Gastrocnemius medialis (tissue), 4 donors: ENCODE measurements at regions not wholly inside any gene's neighbourhood (a gene's known extent, or its start where the extent isn't known, plus 50 kb on each side); places are given as distances from the start of the nearest gene placed in this dataset.

ENCODE experiments used
- ATAC-seq, 2 donors: fragments of 150-250 bp; one replicate each; pipeline ENCODE4 v1.9.1; 2016
- DNase-seq, 2 donors: peaks; one replicate each; pipeline ENCODE4 v3.0.0-alpha.2; 2019
- H3K27ac ChIP-seq, 4 donors: fragments of 200-600 bp; sonication (generic); 1 replicate in 1 of 4; 2 replicates in 3 of 4; pipeline ENCODE4 v1.5.1; 2016 to 2018; ENCODE audit warnings: mild to moderate bottlenecking in 2 of 4, moderate library complexity in 1 of 4
- H3K27me3 ChIP-seq, 3 donors: fragments of 200-600 bp; sonication (generic) in 2 of 3; 1 replicate in 1 of 3; 2 replicates in 2 of 3; pipeline versions ENCODE4 v1.5.1 to v1.6.0; 2016 to 2019; ENCODE audit warnings: mild to moderate bottlenecking in 1 of 3, moderate library complexity in 1 of 3
- H3K36me3 ChIP-seq, 2 donors: fragments of 200-600 bp; sonication (generic) in 1 of 2; one replicate each; pipeline ENCODE4 v1.5.1; 2017 to 2018
- H3K4me1 ChIP-seq, 2 donors: fragments of 200-600 bp; sonication (generic) in 1 of 2; one replicate each; pipeline ENCODE4 v1.5.1; 2016 to 2017; ENCODE audit warnings: mild to moderate bottlenecking in 2 of 2
- H3K4me3 ChIP-seq, 4 donors: fragments of 200-600 bp; sonication (generic) in 3 of 4; 1 replicate in 1 of 4; 2 replicates in 3 of 4; pipeline ENCODE4 v1.5.1; 2016 to 2019; ENCODE audit warnings: mild to moderate bottlenecking in 2 of 4
- H3K9me3 ChIP-seq, 3 donors: fragments of 200-600 bp; sonication (generic) in 2 of 3; 1 replicate in 1 of 3; 2 replicates in 2 of 3; pipeline ENCODE4 v1.5.1; 2016 to 2019
- CTCF ChIP-seq, 5 experiments: fragments of 450-650 bp in 3 of 5; fragments of 200-600 bp in 2 of 5; sonication (generic) in 2 of 5; IDR thresholded peaks in 4 of 5; conservative IDR thresholded peaks in 1 of 5; 1 replicate in 4 of 5; 2 replicates in 1 of 5; pipeline ENCODE4 v1.5.1; 2016 to 2019; ENCODE audit warnings: antibody characterized with exemption in 5 of 5, mild to moderate bottlenecking in 3 of 5, moderate library complexity in 3 of 5
- POLR2A ChIP-seq, 2 donors: fragments of 450-650 bp; IDR thresholded peaks; one replicate each; pipeline ENCODE4 v1.6.1; 2017; ENCODE audit warnings: antibody characterized with exemption in 2 of 2, mild to moderate bottlenecking in 2 of 2, moderate library complexity in 2 of 2
- in situ Hi-C, 4 donors: fragments of 200-750 bp; cut with MboI; loops; one replicate each; pipeline versions ENCODE4 v1.15.0 to v1.8.0; 2017; ENCODE audit warnings: low sequenced_read_pairs in 4 of 4
- intact Hi-C: fragments of 100-400 bp; cut with DNase I; formaldehyde crosslinking; loops from one replicate; pipeline ENCODE4 v1.15.1; 2023; ENCODE audit warnings: low total_unique reads

- DNase-seq (no peak), ATAC-seq (no peak)
- TF ChIP-seq POLR2A (IDR thresholded peaks at IDR 0.05) (no peak), CTCF (IDR thresholded peaks at IDR 0.05 in 4 of 5, conservative IDR thresholded peaks at IDR 0.05 in 1 of 5) (no peak)
- Histone ChIP-seq H3K4me3 (no peak overlapping the region), H3K27me3 (no peaks in the 10 kb centered on the region), H3K27ac (no peak overlapping the region), H3K4me1 (no peaks in the 10 kb centered on the region), H3K36me3 (no peaks in the 10 kb centered on the region), H3K9me3 (no peaks in the 10 kb centered on the region)
- intact Hi-C loops (no loop called here), in situ Hi-C loops (no loop called here)
Measured at GRCh38 chr1:14183329-14183728, 415.2 kb upstream of the KAZN start.

- H3K36me3 ChIP-seq = no peaks in the 10 kb centered on the region
- in situ Hi-C loops = no loop called here
- DNase-seq (no peak), ATAC-seq (no peak)
- H3K9me3 ChIP-seq = no peaks in the 10 kb centered on the region
- H3K27me3 ChIP-seq = no peaks in the 10 kb centered on the region
- H3K27ac ChIP-seq = no peak overlapping the region
- no peak overlapping the region for H3K4me3 ChIP-seq
- no peaks in the 10 kb centered on the region for H3K4me1 ChIP-seq
- no peak for TF ChIP-seq POLR2A (IDR thresholded peaks at IDR 0.05)
- no peak for TF ChIP-seq CTCF (IDR thresholded peaks at IDR 0.05 in 4 of 5, conservative IDR thresholded peaks at IDR 0.05 in 1 of 5)
- intact Hi-C loops = no loop called here
Measured at GRCh38 chr1:14184454-14184853, 414.0 kb upstream of the KAZN start.

DNA sequence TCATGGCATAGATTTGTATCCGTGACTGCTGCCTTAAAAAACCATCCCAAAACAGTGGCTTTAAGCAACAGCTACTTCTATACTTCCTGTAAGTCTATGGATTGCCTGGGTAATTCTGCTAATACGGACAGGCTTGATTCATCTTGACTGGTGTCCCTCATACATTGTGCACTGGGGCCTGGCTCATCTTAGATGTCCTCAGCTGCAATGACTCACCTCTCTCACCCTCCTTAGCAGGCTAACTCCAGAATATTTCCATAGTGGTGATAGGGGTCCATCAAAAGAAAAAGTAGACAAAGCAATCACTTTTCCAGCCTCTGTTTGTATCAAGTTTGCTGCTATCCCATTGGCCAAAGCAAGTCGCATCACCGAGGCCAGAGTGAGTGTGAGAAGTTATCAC lies 409.1 kb upstream of the KAZN start:
- Histone ChIP-seq H3K4me1 (no peaks in the 10 kb centered on the region), H3K27ac (no peak overlapping the region), H3K27me3 (no peaks in the 10 kb centered on the region), H3K36me3 (no peaks in the 10 kb centered on the region), H3K4me3 (no peak overlapping the region), H3K9me3 (no peaks in the 10 kb centered on the region)
- intact Hi-C loops = no loop called here
- in situ Hi-C loops = no loop called here
- no peak for ATAC-seq
- TF ChIP-seq CTCF (IDR thresholded peaks at IDR 0.05 in 4 of 5, conservative IDR thresholded peaks at IDR 0.05 in 1 of 5) (no peak), POLR2A (IDR thresholded peaks at IDR 0.05) (no peak)
- DNase-seq = no peak

DNA sequence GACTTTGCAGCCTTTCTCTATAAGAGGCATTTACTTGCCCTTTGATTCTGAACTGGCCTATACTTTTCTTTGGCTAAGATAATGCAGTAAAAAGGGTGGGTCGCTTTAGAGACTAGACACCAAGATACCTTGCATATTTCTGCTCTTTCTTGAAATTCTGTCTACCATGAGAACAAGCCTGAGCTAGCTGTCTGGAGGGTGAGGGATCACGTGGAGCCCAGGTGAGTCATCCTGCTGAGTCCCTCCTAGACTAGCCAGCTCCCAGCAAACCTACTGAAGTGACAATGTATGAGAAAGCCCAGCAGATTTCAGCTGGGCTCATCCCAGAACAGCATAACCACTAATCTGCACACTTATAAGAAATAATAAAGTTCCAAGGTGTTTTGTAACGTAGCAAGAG lies 408.0 kb upstream of the KAZN start:
- Histone ChIP-seq H3K9me3 (no peaks in the 10 kb centered on the region), H3K4me3 (no peak overlapping the region), H3K27me3 (no peaks in the 10 kb centered on the region), H3K36me3 (no peaks in the 10 kb centered on the region), H3K27ac (no peak overlapping the region), H3K4me1 (no peaks in the 10 kb centered on the region)
- intact Hi-C loops = no loop called here
- TF ChIP-seq CTCF (IDR thresholded peaks at IDR 0.05 in 4 of 5, conservative IDR thresholded peaks at IDR 0.05 in 1 of 5) (no peak), POLR2A (IDR thresholded peaks at IDR 0.05) (no peak)
- in situ Hi-C loops = no loop called here
- DNase-seq (no peak), ATAC-seq (no peak)

DNA sequence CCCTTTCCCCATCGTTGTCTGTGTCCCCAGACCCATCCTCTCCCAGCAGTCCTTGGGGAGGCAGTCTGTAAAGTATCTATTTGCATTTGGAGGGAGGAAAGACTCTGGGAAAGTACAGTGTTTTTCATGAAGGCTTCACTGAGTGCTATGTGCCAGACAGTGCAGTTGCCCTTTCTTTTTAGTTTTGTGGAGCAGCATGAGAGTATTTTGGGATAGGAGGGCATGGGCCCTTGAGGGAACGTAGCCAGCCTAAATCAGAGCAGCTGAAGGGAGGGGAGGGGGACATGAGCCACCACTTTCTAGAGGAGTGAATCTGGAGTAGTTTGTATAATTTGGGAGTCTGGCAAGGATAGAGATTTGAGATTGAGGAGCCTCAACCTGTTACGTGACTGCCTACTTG lies 404.0 kb upstream of the KAZN start:
- in situ Hi-C loops (no loop called here), intact Hi-C loops (no loop called here)
- TF ChIP-seq CTCF (IDR thresholded peaks at IDR 0.05 in 4 of 5, conservative IDR thresholded peaks at IDR 0.05 in 1 of 5) (no peak), POLR2A (IDR thresholded peaks at IDR 0.05) (no peak)
- H3K27me3 ChIP-seq = no peaks in the 10 kb centered on the region
- DNase-seq (no peak), ATAC-seq (no peak)
- no peaks in the 10 kb centered on the region for H3K36me3 ChIP-seq
- no peak overlapping the region for H3K27ac ChIP-seq
- H3K4me3 ChIP-seq = no peak overlapping the region
- no peaks in the 10 kb centered on the region for H3K9me3 ChIP-seq
- no peaks in the 10 kb centered on the region for H3K4me1 ChIP-seq
